HL-60 (cell line): ENCODE measurements at regions not wholly inside any gene's neighbourhood (a gene's known extent, or its start where the extent isn't known, plus 50 kb on each side); places are given as distances from the start of the nearest gene placed in this dataset.

ENCODE experiments used
- DNase-seq, 2 experiments: peaks; one replicate each; pipeline ENCODE4 v3.0.0-alpha.2; 2010 to 2020; ENCODE audit warnings: low read depth in 1 of 2, low spot score in 1 of 2
- H3K27ac ChIP-seq: fragments of 250-450 bp; sonication (Bioruptor Pico); replicated peaks from 2 replicates; pipeline ENCODE4 v1.5.1; 2020; ENCODE audit warnings: mild to moderate bottlenecking, moderate library complexity
- H3K27me3 ChIP-seq: fragments of 250-450 bp; sonication (Bioruptor Pico); 2 replicates; pipeline ENCODE4 v1.5.1; 2021; ENCODE audit warnings: mild to moderate bottlenecking, moderate library complexity; ENCODE audit not compliant: insufficient read depth, poor library complexity, severe bottlenecking
- H3K4me3 ChIP-seq: replicated peaks from 2 replicates; pipeline ENCODE4 v1.5.1; 2011; ENCODE audit warnings: mild to moderate bottlenecking, control low read depth, low read length; ENCODE audit not compliant: insufficient read depth
- CTCF ChIP-seq: IDR thresholded peaks from one replicate; pipeline ENCODE4 v1.5.1; 2011; ENCODE audit warnings: low read length, control low read depth, inconsistent platforms; ENCODE audit not compliant: insufficient read depth
- GABPA ChIP-seq: IDR thresholded peaks from 2 replicates; pipeline ENCODE4 v1.6.1; 2012; ENCODE audit warnings: low read depth
- POLR2AphosphoS5 ChIP-seq: IDR thresholded peaks from 2 replicates; pipeline ENCODE4 v1.6.1; 2012; ENCODE audit warnings: low read depth
- REST ChIP-seq: IDR thresholded peaks from 2 replicates; pipeline ENCODE4 v1.6.1; 2012; ENCODE audit warnings: low read depth; ENCODE audit not compliant: insufficient replicate concordance
- SPI1 ChIP-seq: IDR thresholded peaks from 2 replicates; pipeline ENCODE4 v1.6.1; 2012; ENCODE audit warnings: low read depth, mild to moderate bottlenecking, borderline replicate concordance

GRCh38 chr1:175857756-175858155, 114.4 kb upstream of the TNR start:
- Histone ChIP-seq H3K27ac (no peak overlapping the region), H3K4me3 (no peak overlapping the region), H3K27me3 (no peaks in the 10 kb centered on the region)
- DNase-seq = no peak
- TF ChIP-seq POLR2AphosphoS5 (no peak), SPI1 (no peak), REST (no peak)

- no peak overlapping the region for H3K4me3 ChIP-seq
- H3K27me3 ChIP-seq = no peaks in the 10 kb centered on the region
- TF ChIP-seq REST (no peak), POLR2AphosphoS5 (no peak), SPI1 (no peak), GABPA (no peak), CTCF (no peak)
- H3K27ac ChIP-seq = no peak overlapping the region
- no peak for DNase-seq
Measured at GRCh38 chr1:175853681-175854080, 110.3 kb upstream of the TNR start.

GRCh38 chr1:175851749-175852148, 108.4 kb upstream of the TNR start:
- Histone ChIP-seq H3K4me3 (no peak overlapping the region), H3K27ac (no peak overlapping the region), H3K27me3 (no peaks in the 10 kb centered on the region)
- no peak for TF ChIP-seq SPI1
- TF ChIP-seq CTCF = no peak
- DNase-seq = no peak

- no peak for TF ChIP-seq POLR2AphosphoS5
- TF ChIP-seq CTCF = no peak
- no peak for TF ChIP-seq REST
- no peak for TF ChIP-seq SPI1
- no peak for TF ChIP-seq GABPA
- no peaks in the 10 kb centered on the region for H3K27me3 ChIP-seq
- DNase-seq = no peak
Measured at GRCh38 chr1:175848329-175848728, 104.9 kb upstream of the TNR start.

More at GRCh38 chr1:175848329-175848728, 104.9 kb upstream of the TNR start:
- Histone ChIP-seq H3K4me3 (no peak overlapping the region), H3K27ac (no peak overlapping the region)
